ENCODE measurements at regions not wholly inside any gene's neighbourhood (a gene's known extent, or its start where the extent isn't known, plus 50 kb on each side); places are given as distances from the start of the nearest gene placed in this dataset.

- ATAC-seq (no peak), DNase-seq (no peak)
- H3K27ac ChIP-seq: no peak overlapping the region
- intact Hi-C loops (cut with DNase I; ENCODE audit: low total_unique reads) (no loop called here), in situ Hi-C loops (cut with MboI; ENCODE audit: low sequenced_read_pairs in 4 of 4) (no loop called here)
- H3K36me3 ChIP-seq: no peaks in the 10 kb centered on the region
- TF ChIP-seq POLR2A (IDR thresholded peaks at IDR 0.05) (no peak), CTCF (IDR thresholded peaks at IDR 0.05 in 4 of 5, conservative IDR thresholded peaks at IDR 0.05 in 1 of 5) (no peak)
- H3K4me3 ChIP-seq: no peak overlapping the region
- H3K9me3 ChIP-seq: no peaks in the 10 kb centered on the region
- no peaks in the 10 kb centered on the region for H3K4me1 ChIP-seq
- H3K27me3 ChIP-seq: no peaks in the 10 kb centered on the region
Measured at GRCh38 chr2:192593561-192593960, 398.8 kb upstream of the TMEFF2 start.

- no peak overlapping the region for H3K4me3 ChIP-seq
- H3K9me3 ChIP-seq: no peaks in the 10 kb centered on the region
- H3K27me3 ChIP-seq: no peaks in the 10 kb centered on the region
- intact Hi-C loops (cut with DNase I; ENCODE audit: low total_unique reads) (no loop called here), in situ Hi-C loops (cut with MboI; ENCODE audit: low sequenced_read_pairs in 4 of 4) (no loop called here)
- DNase-seq: no peak
- no peak overlapping the region for H3K27ac ChIP-seq
- H3K4me1 ChIP-seq: no peaks in the 10 kb centered on the region
- no peak for ATAC-seq
- H3K36me3 ChIP-seq: no peaks in the 10 kb centered on the region
- no peak for TF ChIP-seq CTCF (IDR thresholded peaks at IDR 0.05 in 4 of 5, conservative IDR thresholded peaks at IDR 0.05 in 1 of 5)
- TF ChIP-seq POLR2A (IDR thresholded peaks at IDR 0.05): no peak
Measured at GRCh38 chr2:192591617-192592016, 396.9 kb upstream of the TMEFF2 start.

- DNase-seq (no peak), ATAC-seq (no peak)
- no peaks in the 10 kb centered on the region for H3K36me3 ChIP-seq
- H3K27ac ChIP-seq: no peak overlapping the region
- TF ChIP-seq POLR2A (IDR thresholded peaks at IDR 0.05): no peak
- no peak for TF ChIP-seq CTCF (IDR thresholded peaks at IDR 0.05 in 4 of 5, conservative IDR thresholded peaks at IDR 0.05 in 1 of 5)
- intact Hi-C loops (cut with DNase I; ENCODE audit: low total_unique reads) (no loop called here), in situ Hi-C loops (cut with MboI; ENCODE audit: low sequenced_read_pairs in 4 of 4) (no loop called here)
- no peak overlapping the region for H3K4me3 ChIP-seq
- no peaks in the 10 kb centered on the region for H3K4me1 ChIP-seq
- no peaks in the 10 kb centered on the region for H3K9me3 ChIP-seq
- no peaks in the 10 kb centered on the region for H3K27me3 ChIP-seq
Measured at GRCh38 chr2:192585418-192585817, 390.7 kb upstream of the TMEFF2 start.

- no peaks in the 10 kb centered on the region for H3K9me3 ChIP-seq
- H3K27me3 ChIP-seq: no peaks in the 10 kb centered on the region
- in situ Hi-C loops (cut with MboI; ENCODE audit: low sequenced_read_pairs in 4 of 4): no loop called here
- intact Hi-C loops (cut with DNase I; ENCODE audit: low total_unique reads): no loop called here
- DNase-seq: no peak
- no peak overlapping the region for H3K4me3 ChIP-seq
- no peak for ATAC-seq
- H3K4me1 ChIP-seq: no peaks in the 10 kb centered on the region
- H3K36me3 ChIP-seq: no peaks in the 10 kb centered on the region
- no peak overlapping the region for H3K27ac ChIP-seq
- TF ChIP-seq POLR2A (IDR thresholded peaks at IDR 0.05) (no peak), CTCF (IDR thresholded peaks at IDR 0.05 in 4 of 5, conservative IDR thresholded peaks at IDR 0.05 in 1 of 5) (no peak)
Measured at GRCh38 chr2:192584976-192585375, 390.2 kb upstream of the TMEFF2 start.

- Histone ChIP-seq H3K9me3 (no peaks in the 10 kb centered on the region), H3K27ac (no peak overlapping the region), H3K36me3 (no peaks in the 10 kb centered on the region), H3K4me3 (no peak overlapping the region), H3K27me3 (no peaks in the 10 kb centered on the region), H3K4me1 (no peaks in the 10 kb centered on the region)
- in situ Hi-C loops (cut with MboI; ENCODE audit: low sequenced_read_pairs in 4 of 4) (no loop called here), intact Hi-C loops (cut with DNase I; ENCODE audit: low total_unique reads) (no loop called here)
- ATAC-seq (no peak), DNase-seq (no peak)
- TF ChIP-seq CTCF (IDR thresholded peaks at IDR 0.05 in 4 of 5, conservative IDR thresholded peaks at IDR 0.05 in 1 of 5): no peak
- TF ChIP-seq POLR2A (IDR thresholded peaks at IDR 0.05): no peak
Measured at GRCh38 chr2:192579965-192580700, 385.4 kb upstream of the TMEFF2 start.
